DMS53 (cell line): ENCODE measurements at regions not wholly inside any gene's neighbourhood (a gene's known extent, or its start where the extent isn't known, plus 50 kb on each side); places are given as distances from the start of the nearest gene placed in this dataset.
A peak's percentile ranks its signal among the peaks of the same experiment; 100 is the strongest.

Source experiments
- DNase-seq: peaks from one replicate; lab custom pipeline; 2025; lab: John Stamatoyannopoulos, UW

DNA sequence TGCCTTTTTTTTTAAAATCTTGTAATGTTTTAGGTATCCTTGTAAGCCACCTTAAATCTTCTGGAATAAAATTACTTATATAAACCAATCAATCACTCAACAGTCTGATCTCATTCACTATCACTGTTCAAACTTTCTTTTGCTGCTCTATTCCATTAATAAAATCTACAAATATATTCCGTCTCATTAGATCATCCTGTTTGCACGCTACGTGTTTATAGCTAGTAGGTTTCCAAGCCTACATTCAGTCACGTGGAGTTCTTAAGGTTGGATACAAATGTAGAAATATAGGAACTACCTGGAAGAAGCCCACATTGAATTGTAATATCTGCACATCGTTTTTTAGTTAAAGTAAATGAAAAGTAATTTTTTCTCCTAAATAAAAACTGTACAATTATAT is 274.8 kb upstream of the CNTN4 start:
- no peak for DNase-seq

DNA sequence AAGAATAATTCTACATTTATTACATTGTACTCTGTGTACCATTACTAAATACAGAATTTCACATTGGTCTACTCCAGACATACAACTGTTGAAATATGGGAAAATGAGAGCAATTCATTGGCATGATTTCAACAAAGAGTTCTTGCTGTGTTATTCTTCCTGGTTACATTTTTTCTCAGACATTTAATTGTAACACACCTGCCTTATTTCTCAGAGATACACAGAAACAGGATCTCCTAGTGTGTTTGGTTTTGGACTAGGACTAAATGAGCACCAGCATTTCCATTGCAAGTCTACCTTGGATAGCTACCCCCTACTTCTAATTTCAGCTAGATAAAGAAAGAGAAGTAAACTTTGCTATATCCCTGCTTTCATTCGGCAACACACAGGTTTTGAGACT is 274.3 kb upstream of the CNTN4 start:
- no peak for DNase-seq

DNA sequence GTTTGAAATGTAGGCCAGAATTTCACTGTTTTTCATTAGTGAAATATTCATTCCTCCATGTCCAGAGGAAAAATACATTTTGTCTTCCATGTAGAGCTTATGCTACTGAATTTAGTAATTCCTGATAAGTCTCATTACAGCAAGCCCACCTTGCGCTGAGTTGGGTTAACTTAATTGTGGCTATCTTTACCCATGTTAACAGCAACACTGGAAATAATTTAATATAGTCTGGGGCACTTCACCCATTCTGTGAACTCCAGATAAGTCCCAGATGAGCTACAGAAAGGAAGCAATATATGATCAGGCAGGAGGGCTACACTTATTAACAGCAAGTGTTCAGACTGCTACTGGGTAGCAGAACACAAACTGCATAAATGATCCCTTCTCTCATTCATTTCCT is 270.1 kb upstream of the CNTN4 start:
- DNase-seq, result no peak

DNA sequence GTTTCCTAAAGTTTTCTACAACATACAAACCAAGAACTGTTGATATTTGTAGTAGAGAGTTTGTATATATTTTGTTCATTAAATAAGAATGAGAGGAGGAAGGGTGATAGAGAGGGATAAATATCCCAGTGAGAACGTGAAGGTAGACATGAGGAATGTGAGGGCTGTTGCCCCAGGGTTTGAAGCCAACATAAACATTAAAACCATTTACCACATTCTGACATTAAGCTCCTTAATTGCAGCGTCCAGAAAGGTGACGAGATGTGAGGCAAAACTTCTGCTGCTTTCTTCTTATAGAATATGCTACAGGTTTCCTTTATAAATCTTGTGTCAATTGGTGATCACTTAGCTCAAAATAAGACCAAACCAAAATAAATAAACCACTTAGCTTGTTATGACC is 267.8 kb upstream of the CNTN4 start:
- no peak for DNase-seq

DNA sequence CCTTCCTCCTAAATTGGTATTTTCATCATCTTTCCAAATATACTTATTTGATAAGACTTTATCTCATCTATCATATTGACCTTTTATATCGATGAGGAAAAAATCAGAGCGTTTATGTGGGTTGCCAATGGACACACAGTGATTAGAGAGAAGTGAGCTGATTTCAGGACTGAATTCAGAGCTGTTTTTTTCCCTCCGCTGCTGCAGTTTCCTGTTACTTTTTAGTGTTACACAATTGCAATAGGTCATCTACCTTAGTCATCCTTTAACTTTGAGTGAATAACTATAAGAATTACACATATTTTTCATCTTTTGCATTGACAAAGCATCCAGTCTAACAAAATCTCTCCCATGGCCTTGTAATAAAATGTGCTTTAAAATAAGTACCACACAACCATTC is 266.3 kb upstream of the CNTN4 start:
- no peak for DNase-seq

DNA sequence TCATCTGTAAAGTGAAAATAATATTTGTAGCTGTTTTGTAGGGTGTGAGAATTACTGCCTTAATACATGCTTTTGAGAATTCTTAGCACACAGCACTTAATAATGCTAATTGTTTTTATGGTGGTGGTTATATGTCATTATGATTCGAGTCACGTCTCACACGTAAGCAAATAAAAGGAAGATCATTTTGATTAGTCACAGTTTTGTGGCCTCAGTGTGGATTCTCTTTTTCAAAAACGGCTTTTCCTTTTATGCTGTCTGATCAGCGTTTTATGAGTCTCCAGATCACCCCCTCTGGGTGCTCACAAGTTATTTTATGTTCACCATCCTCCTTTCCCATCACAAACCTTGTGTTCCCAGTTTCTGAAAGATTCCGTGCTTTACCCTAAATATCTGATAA is 255.6 kb upstream of the CNTN4 start:
- no peak for DNase-seq

DNA sequence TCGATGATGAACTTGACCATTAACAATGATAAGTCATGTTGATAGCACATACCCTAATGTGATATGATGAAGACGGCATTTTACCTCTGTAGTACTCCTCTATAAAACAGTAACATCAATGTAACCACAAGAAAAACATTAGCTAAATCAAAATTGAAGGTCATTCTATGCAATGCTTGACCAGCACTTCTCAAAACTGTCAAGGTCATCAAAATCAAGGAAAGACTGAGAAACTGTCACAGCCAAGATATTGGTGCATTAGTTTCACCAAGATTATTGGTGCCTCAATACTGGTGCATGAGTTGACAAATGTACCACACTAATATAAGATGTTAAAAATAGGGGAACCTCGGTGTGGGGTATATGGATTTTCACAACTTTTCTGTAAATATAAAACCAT is 251.1 kb upstream of the CNTN4 start:
- DNase-seq, result no peak

DNA sequence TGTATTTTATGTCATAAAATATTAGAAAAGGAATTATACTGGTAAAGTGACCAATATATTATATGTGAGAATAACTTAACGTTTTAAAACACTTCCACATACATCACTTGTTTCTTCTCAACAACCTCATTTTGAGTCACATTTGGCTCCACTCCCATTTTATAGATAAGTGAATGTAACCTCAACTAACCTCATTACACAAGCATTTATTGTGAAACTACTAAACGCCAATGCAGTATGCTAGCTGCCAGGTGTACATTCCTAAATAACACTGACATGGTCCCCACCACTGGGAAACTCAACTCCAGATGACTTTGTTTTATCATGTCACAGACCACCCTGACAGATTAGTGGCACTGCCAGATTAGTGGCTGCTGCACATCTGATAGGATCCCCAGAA is 249.7 kb upstream of the CNTN4 start:
- DNase-seq, result no peak

DNA sequence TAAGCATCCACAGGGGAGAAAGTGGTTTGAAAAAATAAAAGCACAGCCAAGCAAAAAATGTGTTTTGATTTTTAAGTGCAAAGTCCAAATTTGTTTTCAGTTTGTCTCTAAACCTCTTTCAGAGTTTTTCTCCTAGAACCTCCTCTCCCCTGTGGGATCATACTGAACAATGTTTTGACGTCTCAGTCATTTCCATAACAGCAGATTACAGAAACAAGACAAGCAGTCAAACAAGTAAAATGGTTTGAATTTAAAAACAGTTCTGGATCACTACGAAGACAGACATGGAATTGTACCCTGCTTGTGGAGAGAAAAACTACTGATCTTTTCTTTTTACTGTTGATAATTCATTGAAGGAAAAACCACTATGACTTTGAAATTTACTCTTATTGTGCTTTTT is 245.7 kb upstream of the CNTN4 start:
- DNase-seq, result no peak

DNA sequence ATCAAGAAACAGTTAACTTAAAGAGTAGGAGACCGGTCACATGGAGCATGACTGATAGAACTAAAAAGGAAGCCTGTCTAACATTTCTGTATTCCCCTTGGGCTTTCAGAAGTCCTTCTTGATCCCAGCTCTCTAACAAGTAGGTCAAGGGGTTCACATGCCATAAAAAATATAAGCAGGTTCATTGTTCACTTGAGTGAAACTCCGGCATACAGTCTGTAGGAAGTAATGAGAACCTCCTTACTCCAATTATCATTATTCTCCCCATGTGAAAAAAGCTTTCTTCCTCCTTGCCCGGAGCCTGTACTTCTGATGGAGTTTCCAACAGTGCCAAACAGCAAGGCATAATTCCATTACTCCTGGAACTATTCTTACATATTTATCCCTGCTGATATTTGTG is 242.8 kb upstream of the CNTN4 start:
- DNase-seq, result no peak

DNA sequence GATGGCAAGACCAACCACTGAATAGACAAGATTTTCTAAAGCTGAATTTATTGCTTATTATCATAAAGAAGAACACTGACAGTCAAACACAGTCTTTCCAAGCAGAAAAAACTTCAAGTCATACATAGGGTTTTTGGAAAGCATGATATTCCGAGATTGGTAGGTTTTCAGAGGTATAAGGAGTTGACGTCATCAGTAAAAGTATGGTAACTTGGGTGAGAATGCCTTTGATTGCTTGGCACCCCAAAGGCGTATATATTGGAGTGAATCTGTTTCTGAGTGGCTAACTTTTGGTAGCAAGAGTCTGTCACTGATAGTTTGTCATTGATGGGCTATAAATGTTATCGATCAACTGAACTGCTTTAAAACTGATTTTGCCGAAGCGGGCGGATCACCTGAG is 227.9 kb upstream of the CNTN4 start:
- DNase-seq, result no peak

DNA sequence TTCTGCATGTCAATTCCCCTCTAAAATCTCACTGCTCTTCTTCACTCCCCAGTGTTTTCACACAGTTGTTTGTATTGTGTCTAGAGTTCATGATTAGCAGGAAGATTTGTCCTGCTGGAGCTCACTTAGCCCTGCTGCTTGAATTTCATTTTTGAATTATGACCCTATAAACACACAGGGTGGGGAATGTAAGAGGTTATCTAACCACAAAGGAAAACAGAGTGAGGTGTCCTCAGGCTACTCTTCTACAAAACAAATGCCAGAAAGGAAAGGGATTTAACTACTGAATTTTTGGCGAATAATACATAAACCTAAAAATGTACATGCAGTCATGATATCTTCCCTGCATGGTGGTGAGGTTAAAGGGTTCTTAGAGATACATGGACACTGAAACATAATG is 215.1 kb upstream of the CNTN4 start:
- no peak for DNase-seq

DNA sequence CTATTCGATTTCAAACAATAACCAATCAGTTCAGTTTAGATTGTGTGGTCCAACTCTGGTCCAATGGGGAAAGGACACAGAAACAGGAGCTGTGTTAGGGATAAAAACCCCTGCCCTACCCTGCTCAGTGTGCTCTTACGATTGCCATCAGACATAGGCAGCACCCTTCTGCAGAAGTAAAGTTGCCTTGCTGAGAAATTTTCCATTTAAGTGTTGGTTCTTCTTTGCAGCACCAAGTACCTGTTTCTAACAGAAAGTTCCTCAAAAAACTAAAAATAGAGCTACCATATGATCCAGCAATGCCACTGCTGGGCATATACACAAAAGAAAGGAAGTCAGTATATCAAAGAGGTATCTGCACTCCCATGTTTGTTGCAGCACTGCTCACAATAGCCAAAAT is 206.2 kb upstream of the CNTN4 start:
- DNase-seq, result no peak

DNA sequence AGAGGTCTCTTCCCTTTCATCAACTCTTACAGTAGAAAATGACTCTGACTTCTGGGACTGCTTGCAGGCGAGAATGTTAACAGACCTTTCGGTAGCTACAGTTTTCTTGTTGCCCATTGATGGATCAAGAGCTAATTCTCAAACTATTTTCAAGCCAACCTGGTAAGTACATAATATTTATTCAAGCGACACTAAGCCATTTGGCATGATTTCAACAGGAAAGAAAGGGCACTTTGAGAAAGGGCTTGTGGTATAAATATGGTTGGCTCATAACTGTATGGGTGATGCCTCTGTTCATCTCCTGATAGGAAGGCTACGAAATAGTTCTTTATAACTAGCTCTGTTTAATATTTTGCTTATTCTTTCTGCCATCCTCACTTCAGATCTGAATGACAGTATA is 196.2 kb upstream of the CNTN4 start:
- DNase-seq, result peak; percentile 0

DNA sequence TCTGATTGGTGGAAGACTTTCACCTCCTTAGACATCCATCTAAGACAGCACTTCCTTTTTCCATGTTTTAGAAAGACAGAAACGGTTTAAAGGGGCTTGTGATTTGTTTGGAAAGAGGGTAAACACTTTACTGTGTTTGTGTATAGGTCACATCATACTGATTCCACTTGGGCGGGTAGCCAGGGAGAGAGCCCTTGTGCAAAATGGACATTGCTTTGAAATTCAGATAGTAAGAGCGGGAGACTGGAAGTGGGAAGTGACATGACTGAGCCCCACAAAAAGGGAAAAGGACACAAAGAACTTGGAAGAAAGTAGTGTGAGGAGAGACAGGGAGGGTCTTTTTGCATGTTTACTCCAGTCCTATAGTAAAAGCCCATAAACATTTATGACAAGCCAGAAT is 195.6 kb upstream of the CNTN4 start:
- DNase-seq, result no peak

DNA sequence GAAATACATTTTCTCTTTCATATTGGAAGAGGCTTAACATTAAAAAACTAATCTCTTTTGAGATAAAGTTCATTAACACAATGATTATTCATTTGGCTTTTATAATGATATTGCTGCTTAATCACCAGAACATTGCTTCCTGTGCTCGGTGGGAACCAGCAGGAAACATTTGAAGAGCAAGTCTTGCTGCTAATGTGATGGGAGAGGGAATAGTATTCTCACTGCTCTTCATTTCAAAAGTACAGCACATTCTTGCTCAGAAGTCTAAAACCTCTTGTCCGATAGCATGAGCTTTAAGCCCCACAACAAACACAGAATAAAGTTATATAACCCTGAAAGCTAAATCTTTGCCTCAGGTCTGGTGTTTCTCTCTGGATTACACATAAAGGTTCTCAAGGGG is 190.8 kb upstream of the CNTN4 start:
- no peak for DNase-seq

DNA sequence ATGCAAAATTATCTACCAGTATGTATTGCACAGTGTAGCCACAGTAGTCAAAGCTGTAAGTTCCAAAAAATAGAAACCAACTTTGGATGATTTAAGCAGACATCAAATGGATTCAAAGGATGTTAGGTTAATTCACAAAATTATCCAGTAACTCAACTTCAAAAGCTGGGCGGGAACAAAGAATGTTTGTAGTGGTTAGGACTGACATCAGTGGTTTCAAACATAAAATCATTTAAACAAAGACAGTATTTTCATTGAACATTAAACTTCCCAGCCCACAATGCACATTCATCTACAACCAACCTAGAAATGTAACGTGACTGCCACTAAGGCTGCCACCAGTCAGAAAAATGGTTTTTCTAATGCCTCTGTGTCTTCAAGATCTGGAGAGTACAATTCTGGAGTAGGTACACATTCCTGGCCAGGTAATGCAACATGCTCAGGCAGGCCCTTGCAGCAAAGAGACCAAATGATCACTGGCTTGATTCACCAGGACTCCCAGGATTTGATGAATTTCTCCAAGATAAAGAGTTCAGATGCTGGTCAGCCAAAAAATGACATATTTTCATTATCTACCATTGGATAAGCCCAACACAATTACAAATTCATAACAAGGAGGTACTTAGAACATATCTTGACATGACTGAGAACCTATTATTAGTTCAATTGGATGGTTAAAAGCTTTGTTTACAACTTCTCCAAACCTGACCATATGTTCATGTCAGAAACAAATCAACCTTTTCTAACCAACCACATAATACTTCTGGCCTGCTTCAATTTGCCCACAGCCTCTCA is 189.8 kb upstream of the CNTN4 start:
- no peak for DNase-seq

DNA sequence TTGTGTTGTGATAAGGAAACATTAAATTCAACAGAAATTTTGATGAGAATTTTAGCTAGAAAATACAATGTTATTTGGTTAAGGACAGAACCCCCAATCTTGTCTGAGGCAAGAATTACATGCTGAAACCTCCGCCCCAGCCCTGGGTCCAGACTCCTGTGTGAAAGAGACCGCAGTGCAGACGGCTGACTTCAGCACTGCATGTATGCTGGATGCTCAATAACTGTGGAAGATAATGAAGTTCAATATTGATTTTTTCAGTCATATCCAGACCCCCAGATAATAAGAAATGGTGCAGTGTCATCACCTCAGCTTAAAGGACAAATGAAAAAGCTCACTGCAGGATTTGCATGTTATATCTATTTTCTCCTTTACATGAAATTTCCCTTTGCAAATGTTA is 188.3 kb upstream of the CNTN4 start:
- no peak for DNase-seq

DNA sequence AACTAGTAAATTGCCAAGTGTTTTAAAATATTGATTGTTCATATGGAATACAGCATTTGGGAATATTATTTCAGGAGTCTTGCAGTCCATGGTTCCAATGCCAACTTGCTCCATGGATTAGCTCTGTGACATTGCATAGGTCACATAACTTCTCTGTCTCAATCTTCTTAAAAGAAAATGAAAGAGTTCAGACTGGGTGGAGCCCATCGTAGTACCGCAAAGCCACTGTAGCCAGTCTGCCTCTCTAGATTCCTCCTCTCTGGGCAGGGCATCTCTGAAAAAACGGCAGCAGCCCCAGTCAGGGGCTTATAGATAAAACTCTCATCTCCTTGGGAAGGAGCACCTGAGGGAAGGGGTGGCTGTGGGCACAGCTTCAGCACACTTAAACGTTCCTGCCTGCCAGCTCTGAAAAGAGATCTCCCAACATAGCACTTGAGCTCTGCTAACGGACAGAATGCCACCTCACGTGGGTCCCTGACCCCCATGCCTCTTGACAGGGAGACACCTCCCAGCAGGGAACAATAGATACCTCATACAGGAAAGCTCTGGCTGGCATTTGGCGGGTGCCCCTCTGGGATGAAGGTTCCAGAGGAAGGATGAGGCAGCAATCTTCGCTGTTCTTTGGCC is 168.8 kb upstream of the CNTN4 start:
- DNase-seq, result no peak

DNA sequence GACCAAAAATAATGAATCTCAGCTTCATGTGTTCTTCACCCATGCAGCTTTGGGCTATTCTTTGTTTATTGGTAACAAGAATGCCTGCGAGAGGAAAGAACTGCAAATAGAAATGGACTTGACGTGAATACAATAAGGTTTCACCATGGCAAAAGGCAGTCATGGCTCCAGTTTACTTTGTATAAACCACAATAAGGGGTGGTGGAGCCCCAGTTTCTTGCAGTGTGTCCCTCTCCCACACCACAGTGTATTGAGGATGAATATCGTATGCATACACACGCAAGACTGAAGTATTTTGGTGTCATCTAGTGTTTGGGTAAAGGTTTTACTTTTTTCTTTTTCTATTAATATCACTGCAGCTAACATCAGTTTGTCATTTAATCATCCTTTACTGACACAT is 159.7 kb upstream of the CNTN4 start:
- DNase-seq, result no peak

DNA sequence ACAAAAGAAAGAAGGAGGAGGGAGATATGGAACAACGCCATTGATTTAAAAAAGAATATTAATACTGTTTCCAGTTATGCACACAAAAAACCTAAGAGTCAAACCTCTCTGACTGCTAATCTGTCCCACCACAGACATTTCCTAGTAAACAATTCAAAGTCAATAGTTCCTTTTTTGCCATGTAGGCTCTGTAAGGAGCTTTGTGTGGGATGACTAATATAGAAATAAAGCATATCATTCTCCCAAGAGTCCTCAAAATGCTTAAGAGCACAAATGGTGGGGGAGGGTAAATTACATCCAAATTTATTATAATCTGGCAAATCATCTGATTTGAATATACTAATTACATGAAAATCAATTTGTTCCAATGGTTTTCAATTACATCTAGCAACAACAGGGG is 155.9 kb upstream of the CNTN4 start:
- DNase-seq, result no peak

DNA sequence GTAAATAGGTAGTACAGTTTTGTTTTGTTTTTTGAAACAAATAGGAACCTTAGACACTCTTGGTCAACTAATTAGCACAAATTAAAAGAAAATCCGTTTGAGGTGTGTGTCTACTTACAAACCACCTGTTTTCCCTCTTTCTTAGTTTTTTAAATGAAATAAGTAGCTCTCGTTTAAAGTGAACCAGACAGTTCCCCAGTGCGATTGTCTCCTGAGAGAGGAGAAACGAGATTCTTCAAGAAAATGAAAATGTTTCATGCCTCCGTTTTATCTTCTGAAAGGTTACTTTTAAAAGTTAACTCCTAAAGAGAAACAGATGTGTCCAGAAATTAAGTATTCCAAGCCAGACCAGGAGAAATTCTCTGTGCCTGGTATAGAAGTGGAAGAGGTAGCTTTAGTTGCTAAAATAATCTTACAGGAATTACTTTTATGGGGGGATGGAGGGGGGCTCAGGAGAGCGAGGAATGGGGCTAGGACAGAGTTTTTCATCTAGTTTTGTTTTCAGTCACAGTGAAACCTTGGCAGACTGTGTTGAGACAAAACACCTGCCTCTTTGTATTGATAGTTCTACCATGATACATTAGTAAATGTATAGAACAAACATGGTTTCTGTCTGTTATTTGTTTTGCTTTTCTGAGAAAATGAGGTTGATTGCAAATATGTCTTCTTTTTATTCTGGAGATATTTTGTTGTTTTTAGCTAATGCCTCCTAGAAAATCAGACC is 155.1 kb upstream of the CNTN4 start:
- peak; percentile 3 for DNase-seq

DNA sequence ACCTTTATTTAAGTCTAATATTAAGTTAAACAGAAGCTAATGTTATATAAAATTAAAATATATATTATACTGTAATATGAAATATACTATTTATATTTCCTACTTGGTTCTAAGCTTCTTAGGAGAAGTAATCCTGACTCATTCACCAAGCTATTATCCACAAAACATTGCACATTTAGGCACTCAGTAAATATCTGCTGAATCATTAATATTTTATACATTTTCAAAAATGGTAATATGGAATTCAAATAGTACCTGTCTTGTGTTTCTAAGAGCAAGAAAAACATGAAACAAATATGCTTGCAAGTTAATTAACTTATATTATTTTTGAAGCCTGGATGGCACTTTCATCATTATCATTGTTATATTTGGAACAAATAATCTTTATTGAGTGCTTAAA is 153.0 kb upstream of the CNTN4 start:
- DNase-seq, result no peak
